Iris pigment epithelial cell (primary cell): ENCODE measurements at regions not wholly inside any gene's neighbourhood (a gene's known extent, or its start where the extent isn't known, plus 50 kb on each side); places are given as distances from the start of the nearest gene placed in this dataset.

ENCODE experiments used
- DNase-seq: peaks from one replicate; pipeline ENCODE4 v3.0.0-alpha.2; 2011; ENCODE audit warnings: low read depth

DNA sequence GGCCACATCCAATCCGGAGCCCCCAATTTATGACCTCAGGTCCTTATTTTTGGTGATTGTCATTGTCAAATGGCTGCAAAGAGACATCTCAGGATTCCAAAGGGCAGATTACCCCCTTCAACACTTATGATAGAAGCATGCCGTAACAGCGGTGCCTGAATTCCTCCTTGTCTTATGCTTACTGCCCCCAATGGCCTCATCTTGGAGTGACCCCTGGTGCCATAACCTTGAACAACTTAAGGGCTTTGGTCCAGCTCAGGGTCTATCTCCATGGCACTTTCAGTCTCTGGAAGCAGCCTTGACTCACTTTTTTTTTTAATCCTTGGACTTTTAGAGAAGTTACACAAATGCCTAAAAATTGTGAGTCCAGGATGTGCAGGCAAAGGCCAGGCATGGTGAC is 171.6 kb upstream of the ZNF507 start:
- DNase-seq, result no peak

GRCh38 chr19:32174386-32175113 is 170.9 kb upstream of the ZNF507 start:
- no peak for DNase-seq

DNA sequence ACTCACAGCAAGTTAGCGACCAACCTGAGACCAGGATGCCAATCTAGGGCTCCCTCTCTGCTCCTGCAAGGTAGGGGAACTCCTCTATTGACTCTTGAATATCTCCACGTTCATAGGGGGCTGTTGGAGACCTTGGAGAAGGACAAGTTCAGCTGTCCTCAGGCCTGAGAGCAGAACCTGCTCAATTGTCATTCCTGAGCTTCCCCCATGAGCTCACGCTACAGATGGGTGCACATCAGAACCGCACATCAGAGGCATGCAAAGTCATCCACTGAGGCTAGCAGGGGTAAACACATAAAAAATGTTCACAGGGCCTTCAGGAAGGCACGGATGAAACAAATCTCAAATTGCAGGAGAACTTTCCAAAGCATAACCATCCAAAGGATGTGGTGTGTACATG is 168.8 kb upstream of the ZNF507 start:
- no peak for DNase-seq

DNA sequence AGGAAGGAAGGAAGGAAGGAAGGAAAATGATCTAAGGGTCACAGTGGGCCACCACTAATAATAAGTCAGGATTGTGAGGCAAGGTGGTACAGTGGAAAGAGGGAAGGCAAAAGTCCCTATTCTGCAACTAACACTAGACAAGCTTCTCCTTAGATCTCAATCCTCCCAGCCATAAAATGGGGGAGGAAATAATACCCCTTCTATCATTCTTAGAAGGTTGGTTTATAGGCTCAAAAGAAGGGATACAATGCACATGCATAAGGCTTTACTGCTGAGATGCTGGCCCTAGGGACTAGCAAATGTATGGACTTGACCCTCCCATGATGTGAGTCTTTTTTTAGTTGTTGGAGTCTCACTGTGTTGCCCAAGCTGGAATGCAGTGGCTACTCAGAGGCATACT is 167.7 kb upstream of the ZNF507 start:
- DNase-seq, result no peak

- no peak for DNase-seq
These were observed 167.0 kb upstream of the ZNF507 start for GRCh38 chr19:32178401-32178800.

- DNase-seq, result no peak
These were observed 166.5 kb upstream of the ZNF507 start for GRCh38 chr19:32178956-32179355.

DNA sequence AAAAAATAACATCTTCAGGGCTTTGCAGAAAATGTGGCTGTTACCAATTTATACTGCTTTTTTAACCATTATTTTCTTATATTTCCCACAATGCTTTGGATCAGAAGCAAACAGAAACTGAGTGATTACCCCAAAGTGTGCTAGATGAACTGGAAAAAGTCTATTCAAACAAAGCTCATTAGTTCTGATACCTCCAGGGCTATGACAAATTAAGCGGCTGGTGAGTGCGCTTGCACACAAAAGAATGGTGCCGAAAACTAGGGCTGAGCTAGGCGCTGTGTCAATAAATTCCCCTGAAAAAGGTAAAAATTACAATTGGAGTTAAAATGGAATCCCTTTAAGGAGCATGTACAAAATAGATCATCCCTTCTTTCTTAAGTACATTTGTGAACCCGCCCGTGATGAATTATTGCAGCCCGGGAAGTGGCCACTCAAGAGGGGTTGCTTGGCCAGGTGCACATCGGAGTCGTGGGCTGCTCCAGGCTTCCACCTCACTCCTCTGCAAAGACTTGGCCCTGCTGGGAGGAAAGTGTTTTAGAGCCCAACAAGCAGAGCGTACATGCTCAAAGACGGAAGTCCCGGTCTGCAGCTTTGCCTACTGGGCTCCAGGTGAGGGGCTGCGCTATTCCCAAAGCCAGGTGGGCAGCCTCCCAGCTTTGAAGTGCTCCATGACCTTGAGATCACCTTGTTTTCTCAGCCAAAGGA is 164.0 kb upstream of the ZNF507 start:
- DNase-seq, result no peak

DNA sequence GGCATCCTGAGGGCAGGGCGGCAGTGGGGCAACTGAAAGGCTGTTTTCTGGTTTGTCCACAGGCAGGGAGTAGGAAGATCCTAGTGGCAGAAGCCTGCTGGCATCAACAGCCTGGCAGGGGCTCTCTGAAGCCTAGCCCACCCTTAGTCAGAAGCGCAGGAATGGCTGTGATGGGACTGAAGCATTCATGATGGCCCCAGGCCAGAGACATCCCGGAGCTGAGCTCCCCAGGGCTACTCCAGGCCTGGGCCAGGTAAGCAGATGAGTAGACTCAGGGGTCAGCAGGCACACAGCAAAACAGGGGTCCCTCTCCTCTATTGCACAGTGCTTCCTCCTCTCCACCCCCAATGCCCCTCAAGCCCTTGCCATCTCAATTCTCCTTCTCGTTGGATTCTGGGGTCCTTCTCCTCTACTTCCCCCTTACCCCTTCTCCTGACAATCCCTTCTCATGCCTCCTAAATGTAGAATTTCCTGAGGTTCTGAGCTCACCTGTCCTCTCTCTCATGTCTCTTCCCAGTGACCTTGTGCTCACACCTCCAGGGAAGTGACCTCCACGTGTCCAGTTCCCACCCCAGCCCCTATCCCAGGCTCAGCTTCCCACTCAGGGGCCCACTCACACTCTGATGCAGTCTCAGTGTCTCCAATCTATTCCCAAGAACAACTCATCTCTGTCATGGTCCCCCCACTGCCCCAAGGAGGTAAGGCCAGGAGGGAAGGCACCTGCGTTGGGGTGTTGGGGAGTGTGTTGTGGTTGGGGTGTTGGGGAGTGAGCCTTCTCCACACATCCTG is 158.7 kb upstream of the ZNF507 start:
- no peak for DNase-seq

DNA sequence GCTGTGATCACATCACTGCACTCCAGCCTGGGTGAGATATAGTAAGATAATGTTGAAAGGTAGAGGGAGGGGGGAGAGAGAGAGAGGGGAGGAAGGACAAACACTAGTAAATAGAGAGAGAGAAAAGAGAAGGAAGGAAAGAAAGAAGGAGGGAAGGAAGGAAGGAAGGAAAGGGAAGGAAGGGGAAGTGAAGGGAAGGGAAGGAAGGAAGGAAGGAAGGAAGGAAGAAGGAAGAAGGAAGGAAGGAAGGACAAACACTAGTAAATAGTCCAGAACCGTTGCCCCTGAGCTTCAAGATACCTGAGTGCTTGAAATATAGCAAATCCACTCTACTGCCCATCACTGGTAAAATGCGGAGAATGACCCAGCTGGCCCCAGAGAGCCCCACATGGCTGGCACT is 156.5 kb upstream of the ZNF507 start:
- no peak for DNase-seq

- DNase-seq, result no peak
These were observed 155.3 kb upstream of the ZNF507 start for GRCh38 chr19:32189956-32190706.

DNA sequence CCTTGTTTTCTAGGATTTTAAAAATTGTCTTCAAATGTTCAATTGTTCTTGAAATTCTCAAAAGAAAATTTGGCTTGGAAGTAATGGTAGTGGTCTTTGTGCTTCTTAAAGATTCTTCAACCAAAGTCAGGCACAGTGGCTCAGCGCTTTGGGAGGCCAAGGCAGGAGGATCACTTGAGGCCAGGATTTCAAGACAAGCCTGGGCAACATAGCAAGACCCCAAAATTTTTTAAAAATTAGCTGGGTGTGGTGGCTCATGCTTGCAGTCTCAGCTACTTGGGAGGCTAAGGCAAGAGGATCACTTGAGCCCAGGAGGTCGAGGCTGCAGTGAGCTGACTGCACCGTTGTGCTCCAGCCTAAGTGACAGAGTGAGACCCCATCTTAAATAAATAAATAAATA is 153.5 kb upstream of the ZNF507 start:
- no peak for DNase-seq

- DNase-seq, result no peak
These were observed 149.5 kb upstream of the ZNF507 start for GRCh38 chr19:32195706-32196610.

- no peak for DNase-seq
These were observed 148.6 kb upstream of the ZNF507 start for GRCh38 chr19:32196690-32197420.

GRCh38 chr19:32197896-32198882 is 147.2 kb upstream of the ZNF507 start:
- no peak for DNase-seq

DNA sequence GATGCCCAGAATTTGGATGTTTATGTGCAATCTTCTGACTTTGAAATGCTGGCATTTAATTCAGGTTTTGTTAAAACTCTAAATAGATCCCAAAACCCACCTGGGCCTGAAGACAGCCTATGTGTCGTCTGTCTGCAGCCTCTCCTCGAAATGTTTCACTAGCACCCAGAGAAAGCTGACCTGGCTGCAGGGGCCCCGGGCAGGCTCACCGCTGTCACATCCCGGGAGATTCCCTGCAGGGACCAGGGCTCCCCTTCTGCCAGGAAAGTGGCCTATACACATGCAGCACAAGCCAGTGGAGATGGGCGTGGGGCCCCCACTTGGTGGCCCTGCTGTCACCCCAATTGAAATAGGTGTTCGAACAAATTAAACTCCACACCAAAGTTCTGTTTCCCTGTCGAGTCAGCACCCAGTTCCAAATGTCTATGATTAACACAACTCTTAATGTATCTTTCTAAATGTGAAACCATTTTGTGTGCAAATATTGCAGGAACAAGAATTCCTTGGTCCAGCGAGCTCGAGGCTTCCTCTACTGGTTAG is 145.8 kb upstream of the ZNF507 start:
- no peak for DNase-seq

DNA sequence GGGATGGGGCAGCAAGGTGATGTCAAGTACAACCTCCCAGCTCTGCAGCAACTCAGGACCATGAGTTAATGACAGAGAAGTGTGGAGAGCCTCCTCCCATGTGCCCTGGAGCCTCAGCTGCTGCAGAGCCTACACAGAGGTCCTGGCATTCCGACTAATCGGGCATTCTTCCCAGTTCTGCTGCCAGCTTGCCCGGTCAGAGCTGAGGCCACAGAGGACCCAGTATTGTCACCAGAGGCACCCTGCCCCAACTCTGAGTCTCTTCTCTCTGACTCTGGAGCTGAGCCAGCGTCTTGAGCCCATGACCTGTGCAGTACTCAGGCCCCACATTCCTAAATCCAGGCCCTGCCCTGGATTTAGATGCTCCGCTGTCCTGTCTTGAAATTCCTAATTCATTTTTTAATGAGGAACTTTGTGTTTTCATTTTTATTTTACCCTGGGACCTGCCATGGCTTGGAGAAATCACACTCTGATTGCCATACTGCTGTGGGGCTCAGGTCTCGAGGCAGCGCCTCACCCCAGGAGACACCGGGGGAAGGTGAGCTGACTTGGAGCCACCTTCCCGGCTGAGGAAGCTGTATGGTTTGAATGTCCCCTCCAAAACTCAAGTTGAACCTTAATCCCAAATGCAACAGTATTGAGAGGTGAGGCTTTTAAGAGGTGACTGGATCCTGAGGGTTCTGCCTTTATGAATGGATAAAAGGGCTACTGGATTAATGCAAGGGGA is 144.9 kb upstream of the ZNF507 start:
- no peak for DNase-seq

DNA sequence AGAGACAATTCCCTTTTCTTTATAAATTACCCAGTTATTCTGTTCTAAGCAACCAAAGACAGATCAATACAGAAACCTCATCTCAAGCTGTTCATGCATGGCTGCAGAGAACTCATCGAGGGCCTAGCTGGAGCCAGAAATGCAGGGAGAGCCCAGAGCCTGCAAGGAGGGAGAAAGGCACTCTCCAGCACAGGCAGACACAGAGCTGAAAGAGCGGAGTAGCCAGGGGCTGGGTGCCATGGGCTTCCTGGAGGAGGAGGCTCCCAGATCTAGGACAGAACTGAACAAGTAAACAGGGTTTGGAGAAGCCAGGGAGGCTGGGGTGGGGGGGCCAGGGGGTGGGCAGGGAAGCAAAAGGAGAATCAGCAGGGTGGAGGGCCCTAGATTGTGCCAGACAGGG is 144.2 kb upstream of the ZNF507 start:
- DNase-seq, result no peak

- DNase-seq, result no peak
These were observed 143.8 kb upstream of the ZNF507 start for GRCh38 chr19:32201636-32202051.
